Kidney (tissue), 13 donors: ENCODE measurements at regions not wholly inside any gene's neighbourhood (a gene's known extent, or its start where the extent isn't known, plus 50 kb on each side); places are given as distances from the start of the nearest gene placed in this dataset.

ENCODE experiments used
- DNase-seq, 5 donors: peaks; one replicate each; pipeline ENCODE4 v3.0.0-alpha.2; 2013 to 2020
- FAIRE-seq: peaks from 2 replicates; lab custom pipeline; 2012; peaks lifted over from hg19 to GRCh38; lab: Jason Lieb, UNC
- H3K27ac ChIP-seq, 2 donors: one replicate each; pipeline ENCODE4 v1.7.0; 2013; ENCODE audit warnings: low read depth in 2 of 2, low read length in 2 of 2, inconsistent platforms in 1 of 2
- H3K27me3 ChIP-seq: one replicate; pipeline ENCODE4 v1.7.1; 2013; ENCODE audit warnings: low read length, inconsistent platforms; ENCODE audit not compliant: control insufficient read depth, insufficient read depth
- H3K36me3 ChIP-seq, 3 donors: one replicate each; pipeline versions ENCODE4 v1.7.0 to v1.7.1; 2013; ENCODE audit warnings: low read length in 3 of 3, control low read depth in 1 of 3, inconsistent platforms in 1 of 3; ENCODE audit not compliant: insufficient read depth in 3 of 3, control insufficient read depth in 2 of 3
- H3K4me1 ChIP-seq, 3 donors: one replicate each; pipeline versions ENCODE4 v1.7.0 to v1.7.1; 2013; ENCODE audit warnings: low read length in 3 of 3, inconsistent platforms in 1 of 3, low read depth in 1 of 3; ENCODE audit not compliant: control insufficient read depth in 2 of 3, insufficient read depth in 2 of 3
- H3K4me3 ChIP-seq, 3 donors: one replicate each; pipeline versions ENCODE4 v1.7.0 to v1.8.1; 2013; ENCODE audit warnings: low read length in 3 of 3, control low read depth in 1 of 3, inconsistent platforms in 1 of 3
- H3K9ac ChIP-seq, 3 donors: one replicate each; pipeline versions ENCODE4 v1.7.0 to v1.7.1; 2013; ENCODE audit warnings: low read length in 3 of 3, control low read depth in 1 of 3, inconsistent platforms in 1 of 3
- H3K9me3 ChIP-seq, 3 donors: one replicate each; pipeline versions ENCODE4 v1.7.0 to v1.7.1; 2013; ENCODE audit warnings: low read length in 3 of 3, control low read depth in 1 of 3, inconsistent platforms in 1 of 3; ENCODE audit not compliant: control insufficient read depth in 2 of 3, insufficient read depth in 1 of 3
- CTCF ChIP-seq: IDR thresholded peaks from 3 replicates; pipeline ENCODE4 v1.5.1; 2012; ENCODE audit warnings: mild to moderate bottlenecking, moderate library complexity, borderline replicate concordance; ENCODE audit not compliant: insufficient read depth; ENCODE audit errors: extremely low read depth
- intact Hi-C: fragments of 100-400 bp; cut with DNase I; formaldehyde crosslinking; loops from one replicate; pipeline ENCODE4 v1.11.1; 2022
- donor health status: control.
- donor health status: control.
- donor health status: control.
- donor health status: control.
- donor health status: control.
- donor health status: DM: yes; HTN: yes; CAD: no.
- donor health status: Normal renal cell carcinoma (clear cell type).

GRCh38 chr4:13089659-13089998, 394.5 kb downstream of the RAB28 start:
- no peaks in the 10 kb centered on the region for H3K27me3 ChIP-seq
- TF ChIP-seq CTCF = no peak
- no peak overlapping the region for H3K9ac ChIP-seq
- intact Hi-C loops = no loop called here
- H3K4me3 ChIP-seq = no peak overlapping the region
- no peaks in the 10 kb centered on the region for H3K36me3 ChIP-seq
- H3K27ac ChIP-seq = no peak overlapping the region
- no peak for FAIRE-seq
- no peaks in the 10 kb centered on the region for H3K9me3 ChIP-seq
- no peaks in the 10 kb centered on the region for H3K4me1 ChIP-seq
- no peak for DNase-seq

- H3K9me3 ChIP-seq = no peaks in the 10 kb centered on the region
- no peaks in the 10 kb centered on the region for H3K4me1 ChIP-seq
- no peak overlapping the region for H3K9ac ChIP-seq
- H3K4me3 ChIP-seq = no peak overlapping the region
- no peaks in the 10 kb centered on the region for H3K36me3 ChIP-seq
- intact Hi-C loops = no loop called here
- H3K27ac ChIP-seq = no peak overlapping the region
- TF ChIP-seq CTCF = no peak
- FAIRE-seq (no peak), DNase-seq (no peak)
- no peaks in the 10 kb centered on the region for H3K27me3 ChIP-seq
Measured at GRCh38 chr4:13088726-13089658, 395.1 kb downstream of the RAB28 start.

GRCh38 chr4:13087041-13087440, 397.1 kb downstream of the RAB28 start:
- H3K36me3 ChIP-seq = no peaks in the 10 kb centered on the region
- intact Hi-C loops = no loop called here

More at GRCh38 chr4:13087041-13087440, 397.1 kb downstream of the RAB28 start:
- Histone ChIP-seq H3K27me3 (no peaks in the 10 kb centered on the region), H3K9me3 (no peaks in the 10 kb centered on the region), H3K27ac (no peak overlapping the region), H3K4me3 (no peak overlapping the region), H3K9ac (no peak overlapping the region), H3K4me1 (no peaks in the 10 kb centered on the region)
- no peak for DNase-seq
- TF ChIP-seq CTCF = no peak
- no peak for FAIRE-seq
